ENCODE measurements at regions not wholly inside any gene's neighbourhood (a gene's known extent, or its start where the extent isn't known, plus 50 kb on each side); places are given as distances from the start of the nearest gene placed in this dataset.
"Not testable (repeated sequence)": the region's sequence is repeated elsewhere in the genome, so short reads cannot be mapped to it uniquely, and the experiment has no call there.

GRCh38 chr21:7941432-7941831 lies 2580.0 kb upstream of the TPTE start:
- TF ChIP-seq, protein P1, sequence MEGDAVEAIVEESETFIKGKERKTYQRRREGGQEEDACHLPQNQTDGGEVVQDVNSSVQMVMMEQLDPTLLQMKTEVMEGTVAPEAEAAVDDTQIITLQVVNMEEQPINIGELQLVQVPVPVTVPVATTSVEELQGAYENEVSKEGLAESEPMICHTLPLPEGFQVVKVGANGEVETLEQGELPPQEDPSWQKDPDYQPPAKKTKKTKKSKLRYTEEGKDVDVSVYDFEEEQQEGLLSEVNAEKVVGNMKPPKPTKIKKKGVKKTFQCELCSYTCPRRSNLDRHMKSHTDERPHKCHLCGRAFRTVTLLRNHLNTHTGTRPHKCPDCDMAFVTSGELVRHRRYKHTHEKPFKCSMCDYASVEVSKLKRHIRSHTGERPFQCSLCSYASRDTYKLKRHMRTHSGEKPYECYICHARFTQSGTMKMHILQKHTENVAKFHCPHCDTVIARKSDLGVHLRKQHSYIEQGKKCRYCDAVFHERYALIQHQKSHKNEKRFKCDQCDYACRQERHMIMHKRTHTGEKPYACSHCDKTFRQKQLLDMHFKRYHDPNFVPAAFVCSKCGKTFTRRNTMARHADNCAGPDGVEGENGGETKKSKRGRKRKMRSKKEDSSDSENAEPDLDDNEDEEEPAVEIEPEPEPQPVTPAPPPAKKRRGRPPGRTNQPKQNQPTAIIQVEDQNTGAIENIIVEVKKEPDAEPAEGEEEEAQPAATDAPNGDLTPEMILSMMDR (IDR thresholded peaks at IDR 0.05): not testable (repeated sequence)
- TF ChIP-seq POLR2A (IDR thresholded peaks at IDR 0.05; ENCODE audit: low read depth); POLR2AphosphoS5 (IDR thresholded peaks at IDR 0.05); EP300 (IDR thresholded peaks at IDR 0.05): not testable (repeated sequence)
